ENCODE measurements at regions not wholly inside any gene's neighbourhood (a gene's known extent, or its start where the extent isn't known, plus 50 kb on each side); places are given as distances from the start of the nearest gene placed in this dataset.

DNA sequence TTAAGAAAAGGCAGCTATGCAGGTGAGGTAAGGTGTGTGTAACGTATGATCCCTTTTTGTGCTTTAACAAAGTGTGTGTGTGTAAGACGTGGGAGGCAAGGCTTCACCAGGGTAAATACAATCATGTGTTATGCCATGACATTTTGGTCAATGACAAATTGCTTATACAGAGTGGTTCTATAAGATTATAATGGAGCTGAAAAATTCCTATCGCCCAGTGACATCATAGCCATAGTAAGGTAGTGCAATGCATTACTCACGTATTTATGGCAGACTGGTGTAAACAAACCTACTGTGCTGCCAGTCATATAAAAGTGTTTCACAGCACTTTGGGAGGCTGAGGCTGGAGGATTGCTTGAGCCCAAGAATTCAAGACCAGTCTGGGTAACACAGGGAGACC, 60.2 kb upstream of the LCTL start:
- TF ChIP-seq, protein P1, sequence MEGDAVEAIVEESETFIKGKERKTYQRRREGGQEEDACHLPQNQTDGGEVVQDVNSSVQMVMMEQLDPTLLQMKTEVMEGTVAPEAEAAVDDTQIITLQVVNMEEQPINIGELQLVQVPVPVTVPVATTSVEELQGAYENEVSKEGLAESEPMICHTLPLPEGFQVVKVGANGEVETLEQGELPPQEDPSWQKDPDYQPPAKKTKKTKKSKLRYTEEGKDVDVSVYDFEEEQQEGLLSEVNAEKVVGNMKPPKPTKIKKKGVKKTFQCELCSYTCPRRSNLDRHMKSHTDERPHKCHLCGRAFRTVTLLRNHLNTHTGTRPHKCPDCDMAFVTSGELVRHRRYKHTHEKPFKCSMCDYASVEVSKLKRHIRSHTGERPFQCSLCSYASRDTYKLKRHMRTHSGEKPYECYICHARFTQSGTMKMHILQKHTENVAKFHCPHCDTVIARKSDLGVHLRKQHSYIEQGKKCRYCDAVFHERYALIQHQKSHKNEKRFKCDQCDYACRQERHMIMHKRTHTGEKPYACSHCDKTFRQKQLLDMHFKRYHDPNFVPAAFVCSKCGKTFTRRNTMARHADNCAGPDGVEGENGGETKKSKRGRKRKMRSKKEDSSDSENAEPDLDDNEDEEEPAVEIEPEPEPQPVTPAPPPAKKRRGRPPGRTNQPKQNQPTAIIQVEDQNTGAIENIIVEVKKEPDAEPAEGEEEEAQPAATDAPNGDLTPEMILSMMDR (IDR thresholded peaks at IDR 0.05) = no peak
- TF ChIP-seq POLR2AphosphoS5 (IDR thresholded peaks at IDR 0.05) (no peak), POLR2A (IDR thresholded peaks at IDR 0.05) (no peak)

Measured in upper lobe of left lung (tissue), 4 donors.